ENCODE measurements at regions not wholly inside any gene's neighbourhood (a gene's known extent, or its start where the extent isn't known, plus 50 kb on each side); places are given as distances from the start of the nearest gene placed in this dataset.

DNA sequence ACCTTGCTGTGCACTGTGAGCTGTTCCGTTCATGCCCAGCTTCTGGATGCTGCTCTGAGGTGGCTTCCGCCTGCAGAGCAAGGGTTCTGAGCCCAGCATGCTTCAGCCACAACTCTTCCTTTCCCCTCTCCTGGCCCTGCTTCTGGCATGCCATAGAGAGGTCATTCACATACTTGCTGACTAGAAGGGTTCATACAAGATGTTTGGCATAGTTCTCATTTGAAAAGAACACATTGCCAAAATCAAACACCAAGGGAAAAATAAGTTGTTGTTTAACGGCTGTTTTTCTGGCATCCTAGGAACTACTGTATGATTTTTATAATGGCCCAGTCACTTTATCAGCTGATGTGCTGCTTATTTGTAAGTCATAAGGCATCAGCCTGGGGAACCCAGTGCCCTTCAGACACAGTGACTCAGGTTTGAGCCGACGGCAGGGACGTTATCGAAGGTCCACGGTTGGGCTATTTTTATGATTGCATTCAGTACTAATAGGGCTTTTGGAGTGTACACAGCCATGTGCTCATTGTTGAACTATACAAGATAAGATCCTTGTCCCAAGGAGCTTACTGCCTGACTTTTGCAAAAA lies 53.9 kb upstream of the CTAGE1 start:
- peak overlapping the region; percentile 97 for H3K27ac Mint-ChIP-seq
- H3K27me3 Mint-ChIP-seq (ENCODE audit: low read depth), result no peaks in the 10 kb centered on the region
- no peaks in the 10 kb centered on the region for H3K36me3 Mint-ChIP-seq
- H3K9me3 Mint-ChIP-seq, result peaks cover 7% of the 10 kb centered on the region
- peaks cover 65% of the 10 kb centered on the region for H3K4me1 Mint-ChIP-seq
- no peak for DNase-seq (ENCODE audit: low spot score in 2 of 2, unreplicated experiment in 2 of 2)
- no peak overlapping the region for H3K4me3 Mint-ChIP-seq
- TF ChIP-seq, protein P1, sequence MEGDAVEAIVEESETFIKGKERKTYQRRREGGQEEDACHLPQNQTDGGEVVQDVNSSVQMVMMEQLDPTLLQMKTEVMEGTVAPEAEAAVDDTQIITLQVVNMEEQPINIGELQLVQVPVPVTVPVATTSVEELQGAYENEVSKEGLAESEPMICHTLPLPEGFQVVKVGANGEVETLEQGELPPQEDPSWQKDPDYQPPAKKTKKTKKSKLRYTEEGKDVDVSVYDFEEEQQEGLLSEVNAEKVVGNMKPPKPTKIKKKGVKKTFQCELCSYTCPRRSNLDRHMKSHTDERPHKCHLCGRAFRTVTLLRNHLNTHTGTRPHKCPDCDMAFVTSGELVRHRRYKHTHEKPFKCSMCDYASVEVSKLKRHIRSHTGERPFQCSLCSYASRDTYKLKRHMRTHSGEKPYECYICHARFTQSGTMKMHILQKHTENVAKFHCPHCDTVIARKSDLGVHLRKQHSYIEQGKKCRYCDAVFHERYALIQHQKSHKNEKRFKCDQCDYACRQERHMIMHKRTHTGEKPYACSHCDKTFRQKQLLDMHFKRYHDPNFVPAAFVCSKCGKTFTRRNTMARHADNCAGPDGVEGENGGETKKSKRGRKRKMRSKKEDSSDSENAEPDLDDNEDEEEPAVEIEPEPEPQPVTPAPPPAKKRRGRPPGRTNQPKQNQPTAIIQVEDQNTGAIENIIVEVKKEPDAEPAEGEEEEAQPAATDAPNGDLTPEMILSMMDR (IDR thresholded peaks at IDR 0.05; ENCODE audit: unreplicated experiment), result no peak

DNA sequence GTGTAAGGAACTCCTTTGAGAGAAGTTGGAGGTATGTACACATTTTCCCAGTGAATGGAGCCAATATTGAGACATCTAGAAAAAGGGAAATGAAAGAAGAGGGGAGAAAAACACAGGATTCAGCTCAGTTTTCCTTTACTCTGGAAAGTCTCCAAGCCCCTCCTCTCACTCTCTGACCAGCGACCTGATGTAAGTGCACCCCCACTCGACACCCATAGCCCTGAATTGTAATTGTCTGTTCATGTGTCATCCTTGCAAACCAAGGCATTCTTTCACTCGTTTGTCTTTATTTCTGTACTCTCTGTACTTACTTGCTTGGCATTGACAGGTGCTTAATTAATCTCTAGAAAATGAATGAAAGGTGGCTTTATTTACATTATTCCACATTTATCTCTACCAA lies 55.7 kb upstream of the CTAGE1 start:
- peaks cover 7% of the 10 kb centered on the region for H3K9me3 Mint-ChIP-seq
- DNase-seq (ENCODE audit: low spot score in 2 of 2, unreplicated experiment in 2 of 2), result no peak
- peaks cover 59% of the 10 kb centered on the region for H3K4me1 Mint-ChIP-seq
- no peak overlapping the region for H3K27ac Mint-ChIP-seq
- no peak overlapping the region for H3K4me3 Mint-ChIP-seq
- H3K36me3 Mint-ChIP-seq, result no peaks in the 10 kb centered on the region
- TF ChIP-seq, protein P1 (IDR thresholded peaks at IDR 0.05; ENCODE audit: unreplicated experiment), result no peak
- H3K27me3 Mint-ChIP-seq (ENCODE audit: low read depth), result no peaks in the 10 kb centered on the region

DNA sequence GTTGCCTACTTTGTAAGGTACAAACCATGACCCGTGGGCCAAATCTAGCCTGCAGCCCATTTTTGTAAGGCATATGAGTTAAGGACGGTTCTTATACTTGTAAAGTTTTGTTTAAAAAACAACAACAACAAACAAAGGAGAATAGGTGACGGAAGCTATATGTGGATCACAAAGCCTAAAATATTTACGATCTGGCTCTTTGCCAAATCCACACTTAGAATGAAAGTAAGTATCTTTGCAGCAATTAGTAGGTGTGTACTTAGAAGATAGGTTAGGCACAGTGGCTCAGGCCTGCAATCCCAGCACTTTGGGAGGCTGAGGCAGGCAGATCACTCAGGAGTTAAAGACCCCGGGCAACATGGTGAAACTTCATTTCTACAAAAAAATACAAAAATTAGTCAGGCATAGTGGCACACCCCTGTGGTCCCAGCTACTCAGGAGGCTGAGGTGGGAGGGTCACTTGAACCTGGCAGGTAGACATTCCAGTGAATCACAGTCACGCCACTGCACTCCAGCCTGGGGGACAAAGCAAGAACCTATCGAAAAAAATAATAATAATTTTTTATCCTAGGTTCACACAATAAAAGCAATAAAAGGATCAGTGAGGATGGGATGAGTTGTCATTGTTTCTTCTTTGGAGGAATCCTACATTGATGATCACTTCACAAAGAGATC lies 57.8 kb upstream of the CTAGE1 start:
- H3K27ac Mint-ChIP-seq, result no peak overlapping the region
- peaks cover 37% of the 10 kb centered on the region for H3K4me1 Mint-ChIP-seq
- H3K36me3 Mint-ChIP-seq, result no peaks in the 10 kb centered on the region
- no peak overlapping the region for H3K4me3 Mint-ChIP-seq
- no peak for DNase-seq (ENCODE audit: low spot score in 2 of 2, unreplicated experiment in 2 of 2)
- peaks cover 5% of the 10 kb centered on the region for H3K9me3 Mint-ChIP-seq
- H3K27me3 Mint-ChIP-seq (ENCODE audit: low read depth), result no peaks in the 10 kb centered on the region
- TF ChIP-seq, protein P1 (IDR thresholded peaks at IDR 0.05; ENCODE audit: unreplicated experiment), result no peak

DNA sequence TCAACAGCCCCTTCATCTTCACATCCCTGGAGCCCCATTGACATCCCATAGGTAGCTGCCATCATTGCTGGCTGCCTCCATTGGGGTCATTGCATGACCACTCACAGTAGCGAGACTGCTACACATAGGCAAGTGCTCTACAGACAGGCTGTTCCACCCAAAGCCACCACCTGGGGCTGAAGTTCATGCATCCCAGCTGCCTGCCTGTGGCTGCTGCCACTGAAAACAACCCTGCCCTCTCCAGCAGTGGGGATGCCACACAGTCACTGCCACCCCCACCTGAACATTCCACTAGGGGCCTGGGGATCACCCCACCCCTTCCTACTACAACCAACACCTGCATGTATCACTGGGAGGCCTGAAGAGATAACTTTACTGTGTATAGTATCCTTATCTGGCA lies 59.5 kb upstream of the CTAGE1 start:
- no peak overlapping the region for H3K4me3 Mint-ChIP-seq
- H3K36me3 Mint-ChIP-seq, result no peaks in the 10 kb centered on the region
- H3K27ac Mint-ChIP-seq, result no peak overlapping the region
- TF ChIP-seq, protein P1 (IDR thresholded peaks at IDR 0.05; ENCODE audit: unreplicated experiment), result no peak
- H3K9me3 Mint-ChIP-seq, result peaks cover 12% of the 10 kb centered on the region
- H3K27me3 Mint-ChIP-seq (ENCODE audit: low read depth), result no peaks in the 10 kb centered on the region
- no peak for DNase-seq (ENCODE audit: low spot score in 2 of 2, unreplicated experiment in 2 of 2)
- peaks cover 21% of the 10 kb centered on the region for H3K4me1 Mint-ChIP-seq

DNA sequence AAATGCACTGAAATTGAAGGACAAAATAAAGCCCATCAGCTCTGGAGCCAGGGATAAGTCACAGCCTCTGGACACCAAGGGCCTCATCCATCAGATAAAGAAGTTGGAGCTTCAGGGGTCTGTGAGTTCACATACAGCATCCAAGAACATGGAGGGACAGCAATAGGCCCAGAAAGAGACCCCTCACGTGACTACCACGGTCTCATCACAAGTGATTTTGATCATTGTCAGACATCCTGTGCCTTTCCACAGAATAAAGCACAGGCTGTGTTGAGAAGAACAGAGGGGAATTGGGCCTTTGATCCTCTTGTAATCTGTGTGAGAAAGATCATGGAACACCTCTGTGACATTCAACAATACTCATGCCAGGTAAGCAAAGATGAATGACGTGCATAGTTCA lies 65.2 kb upstream of the CTAGE1 start:
- H3K4me1 Mint-ChIP-seq, result peaks cover 13% of the 10 kb centered on the region

More for the DNA sequence above, 65.2 kb upstream of the CTAGE1 start:
- H3K27ac Mint-ChIP-seq, result peak overlapping the region; percentile 48
- no peaks in the 10 kb centered on the region for H3K36me3 Mint-ChIP-seq
- H3K9me3 Mint-ChIP-seq, result peaks cover 8% of the 10 kb centered on the region
- H3K27me3 Mint-ChIP-seq (ENCODE audit: low read depth), result no peaks in the 10 kb centered on the region
- TF ChIP-seq, protein P1 (IDR thresholded peaks at IDR 0.05; ENCODE audit: unreplicated experiment), result no peak
- no peak overlapping the region for H3K4me3 Mint-ChIP-seq
- DNase-seq (ENCODE audit: low spot score in 2 of 2, unreplicated experiment in 2 of 2), result no peak
